Peyer's patch (tissue), 4 donors: ENCODE measurements at regions not wholly inside any gene's neighbourhood (a gene's known extent, or its start where the extent isn't known, plus 50 kb on each side); places are given as distances from the start of the nearest gene placed in this dataset.

Experiments used
- POLR2A ChIP-seq, 2 donors: fragments of 450-650 bp; IDR thresholded peaks; one replicate each; pipeline ENCODE4 v1.5.1; 2017; ENCODE audit warnings: antibody characterized with exemption in 2 of 2, mild to moderate bottlenecking in 2 of 2, moderate library complexity in 2 of 2
- TF ChIP-seq, protein P1 (sequence below), 6 experiments: fragments of 450-650 bp in 4 of 6; fragments of 200-600 bp in 2 of 6; sonication (generic) in 1 of 6; IDR thresholded peaks; one replicate each; pipeline ENCODE4 v1.5.1; 2017 to 2019; ENCODE audit warnings: antibody characterized with exemption in 6 of 6, mild to moderate bottlenecking in 3 of 6, moderate library complexity in 1 of 6

- no peak for TF ChIP-seq POLR2A (IDR thresholded peaks at IDR 0.05)
- TF ChIP-seq, protein P1, sequence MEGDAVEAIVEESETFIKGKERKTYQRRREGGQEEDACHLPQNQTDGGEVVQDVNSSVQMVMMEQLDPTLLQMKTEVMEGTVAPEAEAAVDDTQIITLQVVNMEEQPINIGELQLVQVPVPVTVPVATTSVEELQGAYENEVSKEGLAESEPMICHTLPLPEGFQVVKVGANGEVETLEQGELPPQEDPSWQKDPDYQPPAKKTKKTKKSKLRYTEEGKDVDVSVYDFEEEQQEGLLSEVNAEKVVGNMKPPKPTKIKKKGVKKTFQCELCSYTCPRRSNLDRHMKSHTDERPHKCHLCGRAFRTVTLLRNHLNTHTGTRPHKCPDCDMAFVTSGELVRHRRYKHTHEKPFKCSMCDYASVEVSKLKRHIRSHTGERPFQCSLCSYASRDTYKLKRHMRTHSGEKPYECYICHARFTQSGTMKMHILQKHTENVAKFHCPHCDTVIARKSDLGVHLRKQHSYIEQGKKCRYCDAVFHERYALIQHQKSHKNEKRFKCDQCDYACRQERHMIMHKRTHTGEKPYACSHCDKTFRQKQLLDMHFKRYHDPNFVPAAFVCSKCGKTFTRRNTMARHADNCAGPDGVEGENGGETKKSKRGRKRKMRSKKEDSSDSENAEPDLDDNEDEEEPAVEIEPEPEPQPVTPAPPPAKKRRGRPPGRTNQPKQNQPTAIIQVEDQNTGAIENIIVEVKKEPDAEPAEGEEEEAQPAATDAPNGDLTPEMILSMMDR (IDR thresholded peaks at IDR 0.05) = no peak
Observed at GRCh38 chr11:44450295-44450932, 115.0 kb upstream of the CD82 start.
